Erythroblast (primary cell): ENCODE measurements at regions not wholly inside any gene's neighbourhood (a gene's known extent, or its start where the extent isn't known, plus 50 kb on each side); places are given as distances from the start of the nearest gene placed in this dataset.

Source experiments
- GATA1 ChIP-seq: IDR thresholded peaks from 2 replicates; pipeline ENCODE4 v1.6.1; 2011; ENCODE audit warnings: low read depth, mild to moderate bottlenecking, control low read depth, low read length, moderate library complexity
- POLR2A ChIP-seq: IDR thresholded peaks from 2 replicates; pipeline ENCODE4 v1.6.1; 2011; ENCODE audit warnings: mild to moderate bottlenecking, low read length

DNA sequence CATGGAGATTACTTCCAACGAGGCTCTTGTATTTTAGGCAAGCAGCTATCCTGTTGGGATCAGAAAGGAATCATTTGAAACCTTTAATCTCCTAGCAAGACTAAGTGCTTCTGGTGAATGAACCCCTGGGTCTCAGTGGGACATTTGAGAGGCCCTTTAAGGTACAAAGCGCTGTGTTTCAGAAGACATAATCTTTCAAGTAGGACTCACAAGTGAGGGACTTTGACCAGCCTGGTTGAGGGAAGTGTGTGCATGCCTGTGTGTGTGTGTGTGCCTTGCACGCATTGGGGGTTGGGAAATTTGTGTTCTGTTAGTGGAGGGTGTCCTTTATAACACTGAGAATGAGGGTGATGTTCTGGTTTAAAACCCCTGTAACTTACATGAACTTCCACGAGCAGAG, 64.4 kb upstream of the KCNG1 start:
- no peak for TF ChIP-seq POLR2A
- TF ChIP-seq GATA1 = no peak
